ENCODE measurements at regions not wholly inside any gene's neighbourhood (a gene's known extent, or its start where the extent isn't known, plus 50 kb on each side); places are given as distances from the start of the nearest gene placed in this dataset.
A peak's percentile ranks its signal among the peaks of the same experiment; 100 is the strongest.

- TF ChIP-seq JUND (IDR thresholded peaks at IDR 0.05) (no peak), FOXA2 (IDR thresholded peaks at IDR 0.05) (no peak), TAF1 (conservative IDR thresholded peaks at IDR 0.05) (no peak), MAX (IDR thresholded peaks at IDR 0.05) (no peak)
These were observed 419.0 kb downstream of the PLK2 start (continued) for GRCh38 chr5:58040846-58041245.

GRCh38 chr5:58040044-58040443 lies 419.8 kb downstream of the PLK2 start:
- WGBS, result 37% methylated on average over 2 of the region's 2 CpGs
- no peaks in the 10 kb centered on the region for H3K36me3 ChIP-seq (ENCODE audit: control insufficient read depth in 4 of 4, insufficient read depth in 3 of 4, low read depth in 1 of 4, low read length in 3 of 4)
- TF ChIP-seq RAD21 (IDR thresholded peaks at IDR 0.05) (peak in 1 of 2 donors; percentile 9), ZBTB33 (IDR thresholded peaks at IDR 0.05) (no peak), HNF4A (conservative IDR thresholded peaks at IDR 0.05) (peak; percentile 60 to 65), SP1 (IDR thresholded peaks at IDR 0.05) (peak; percentile 25)
- no peak overlapping the region for H3K27ac ChIP-seq (ENCODE audit: low read depth in 1 of 2, low read length in 2 of 2)
- H3K27me3 ChIP-seq (ENCODE audit: control insufficient read depth in 4 of 4, insufficient read depth in 4 of 4, low read length in 3 of 4), result no peaks in the 10 kb centered on the region
- H3K4me3 ChIP-seq (ENCODE audit: low read depth in 1 of 3, low read length in 3 of 3), result no peak overlapping the region
- H3K9me3 ChIP-seq (ENCODE audit: control insufficient read depth in 4 of 4, low read length in 3 of 4), result no peaks in the 10 kb centered on the region
- DNase-seq (ENCODE audit: low spot score), result no peak
- H3K4me1 ChIP-seq (ENCODE audit: control insufficient read depth in 4 of 4, insufficient read depth in 4 of 4, low read length in 3 of 4), result peaks cover 0 to 4% (median 3%) of the 10 kb centered on the region in 4 donors
- no peak overlapping the region for H3K9ac ChIP-seq (ENCODE audit: low read depth in 1 of 2, low read length in 2 of 2)

DNA sequence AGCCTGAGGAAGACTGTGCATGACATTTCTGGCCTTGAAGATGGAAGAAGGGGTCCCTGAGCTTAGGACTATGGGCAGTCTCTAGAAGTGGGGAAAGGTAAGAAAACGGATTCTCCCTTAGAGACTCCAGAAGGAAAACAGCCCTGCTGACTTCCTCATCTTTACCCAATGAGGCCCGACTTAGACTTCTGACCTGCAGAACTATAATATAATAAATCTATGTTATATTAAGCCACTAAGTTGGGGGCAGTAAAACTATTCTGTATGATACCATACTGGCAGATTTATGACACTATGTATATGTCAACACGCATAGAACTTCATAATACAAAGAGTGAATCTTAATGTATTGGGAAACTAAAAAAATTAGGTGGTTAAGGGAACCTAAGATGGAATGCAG lies 422.0 kb downstream of the PLK2 start:
- H3K27ac ChIP-seq (ENCODE audit: low read depth in 1 of 2, low read length in 2 of 2), result no peak overlapping the region
- H3K4me3 ChIP-seq (ENCODE audit: low read depth in 1 of 3, low read length in 3 of 3), result no peak overlapping the region
- H3K36me3 ChIP-seq (ENCODE audit: control insufficient read depth in 4 of 4, insufficient read depth in 3 of 4, low read depth in 1 of 4, low read length in 3 of 4), result no peaks in the 10 kb centered on the region
- H3K27me3 ChIP-seq (ENCODE audit: control insufficient read depth in 4 of 4, insufficient read depth in 4 of 4, low read length in 3 of 4), result no peaks in the 10 kb centered on the region
- TF ChIP-seq SP1 (IDR thresholded peaks at IDR 0.05) (no peak), HNF4A (conservative IDR thresholded peaks at IDR 0.05) (no peak), FOXA2 (IDR thresholded peaks at IDR 0.05) (no peak), NR2F2 (IDR thresholded peaks at IDR 0.05) (no peak), ZBTB33 (IDR thresholded peaks at IDR 0.05) (no peak), GABPA (IDR thresholded peaks at IDR 0.05 in 1 of 2, conservative IDR thresholded peaks at IDR 0.05 in 1 of 2) (no peak), EGR1 (IDR thresholded peaks at IDR 0.05; ENCODE audit: low read depth in 2 of 2) (no peak), FOXA1 (IDR thresholded peaks at IDR 0.05) (no peak), TAF1 (conservative IDR thresholded peaks at IDR 0.05) (no peak), HNF4G (IDR thresholded peaks at IDR 0.05) (no peak), RXRA (IDR thresholded peaks at IDR 0.05) (no peak), MAX (IDR thresholded peaks at IDR 0.05) (no peak), RAD21 (IDR thresholded peaks at IDR 0.05) (no peak), ATF3 (IDR thresholded peaks at IDR 0.05) (no peak), YY1 (IDR thresholded peaks at IDR 0.05) (no peak), JUND (IDR thresholded peaks at IDR 0.05) (no peak)
- TF ChIP-seq, protein P1, sequence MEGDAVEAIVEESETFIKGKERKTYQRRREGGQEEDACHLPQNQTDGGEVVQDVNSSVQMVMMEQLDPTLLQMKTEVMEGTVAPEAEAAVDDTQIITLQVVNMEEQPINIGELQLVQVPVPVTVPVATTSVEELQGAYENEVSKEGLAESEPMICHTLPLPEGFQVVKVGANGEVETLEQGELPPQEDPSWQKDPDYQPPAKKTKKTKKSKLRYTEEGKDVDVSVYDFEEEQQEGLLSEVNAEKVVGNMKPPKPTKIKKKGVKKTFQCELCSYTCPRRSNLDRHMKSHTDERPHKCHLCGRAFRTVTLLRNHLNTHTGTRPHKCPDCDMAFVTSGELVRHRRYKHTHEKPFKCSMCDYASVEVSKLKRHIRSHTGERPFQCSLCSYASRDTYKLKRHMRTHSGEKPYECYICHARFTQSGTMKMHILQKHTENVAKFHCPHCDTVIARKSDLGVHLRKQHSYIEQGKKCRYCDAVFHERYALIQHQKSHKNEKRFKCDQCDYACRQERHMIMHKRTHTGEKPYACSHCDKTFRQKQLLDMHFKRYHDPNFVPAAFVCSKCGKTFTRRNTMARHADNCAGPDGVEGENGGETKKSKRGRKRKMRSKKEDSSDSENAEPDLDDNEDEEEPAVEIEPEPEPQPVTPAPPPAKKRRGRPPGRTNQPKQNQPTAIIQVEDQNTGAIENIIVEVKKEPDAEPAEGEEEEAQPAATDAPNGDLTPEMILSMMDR (IDR thresholded peaks at IDR 0.05; ENCODE audit: low read depth, low read length, missing input control), result no peak
- TF ChIP-seq, protein P2, sequence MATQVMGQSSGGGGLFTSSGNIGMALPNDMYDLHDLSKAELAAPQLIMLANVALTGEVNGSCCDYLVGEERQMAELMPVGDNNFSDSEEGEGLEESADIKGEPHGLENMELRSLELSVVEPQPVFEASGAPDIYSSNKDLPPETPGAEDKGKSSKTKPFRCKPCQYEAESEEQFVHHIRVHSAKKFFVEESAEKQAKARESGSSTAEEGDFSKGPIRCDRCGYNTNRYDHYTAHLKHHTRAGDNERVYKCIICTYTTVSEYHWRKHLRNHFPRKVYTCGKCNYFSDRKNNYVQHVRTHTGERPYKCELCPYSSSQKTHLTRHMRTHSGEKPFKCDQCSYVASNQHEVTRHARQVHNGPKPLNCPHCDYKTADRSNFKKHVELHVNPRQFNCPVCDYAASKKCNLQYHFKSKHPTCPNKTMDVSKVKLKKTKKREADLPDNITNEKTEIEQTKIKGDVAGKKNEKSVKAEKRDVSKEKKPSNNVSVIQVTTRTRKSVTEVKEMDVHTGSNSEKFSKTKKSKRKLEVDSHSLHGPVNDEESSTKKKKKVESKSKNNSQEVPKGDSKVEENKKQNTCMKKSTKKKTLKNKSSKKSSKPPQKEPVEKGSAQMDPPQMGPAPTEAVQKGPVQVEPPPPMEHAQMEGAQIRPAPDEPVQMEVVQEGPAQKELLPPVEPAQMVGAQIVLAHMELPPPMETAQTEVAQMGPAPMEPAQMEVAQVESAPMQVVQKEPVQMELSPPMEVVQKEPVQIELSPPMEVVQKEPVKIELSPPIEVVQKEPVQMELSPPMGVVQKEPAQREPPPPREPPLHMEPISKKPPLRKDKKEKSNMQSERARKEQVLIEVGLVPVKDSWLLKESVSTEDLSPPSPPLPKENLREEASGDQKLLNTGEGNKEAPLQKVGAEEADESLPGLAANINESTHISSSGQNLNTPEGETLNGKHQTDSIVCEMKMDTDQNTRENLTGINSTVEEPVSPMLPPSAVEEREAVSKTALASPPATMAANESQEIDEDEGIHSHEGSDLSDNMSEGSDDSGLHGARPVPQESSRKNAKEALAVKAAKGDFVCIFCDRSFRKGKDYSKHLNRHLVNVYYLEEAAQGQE (IDR thresholded peaks at IDR 0.05), result no peak
- no peaks in the 10 kb centered on the region for H3K9me3 ChIP-seq (ENCODE audit: control insufficient read depth in 4 of 4, low read length in 3 of 4)
- 88% methylated on average over 3 of the region's 3 CpGs for WGBS
- peaks cover 0 to 4% (median 3%) of the 10 kb centered on the region in 4 donors for H3K4me1 ChIP-seq (ENCODE audit: control insufficient read depth in 4 of 4, insufficient read depth in 4 of 4, low read length in 3 of 4)
- DNase-seq (ENCODE audit: low spot score), result no peak
- H3K9ac ChIP-seq (ENCODE audit: low read depth in 1 of 2, low read length in 2 of 2), result no peak overlapping the region

All from liver (tissue), 8 donors.